HEK293T (cell line): ENCODE measurements at regions not wholly inside any gene's neighbourhood (a gene's known extent, or its start where the extent isn't known, plus 50 kb on each side); places are given as distances from the start of the nearest gene placed in this dataset.

Experiments
- CTCF ChIA-PET: fragments of 350-600 bp; formaldehyde crosslinking; extraction: SDS; loops from one replicate; lab custom pipeline; 2021; ENCODE audit warnings: antibody characterized with exemption, inconsistent platforms; lab: Yijun Ruan, JAX
- POLR2A ChIA-PET: fragments of 350-600 bp; formaldehyde crosslinking; extraction: SDS; loops from one replicate; lab custom pipeline; 2020; ENCODE audit warnings: antibody characterized with exemption, inconsistent platforms; lab: Yijun Ruan, JAX
- DNase-seq: peaks from one replicate; pipeline ENCODE4 v3.0.0; 2012; ENCODE audit warnings: mixed read lengths; ENCODE audit errors: extremely low spot score
- ARNT ChIP-seq: fragments of 450-650 bp; IDR thresholded peaks from 2 replicates; pipeline ENCODE4 v1.6.1; 2017; ENCODE audit warnings: mild to moderate bottlenecking
- BHLHE40 ChIP-seq: fragments of 450-650 bp; IDR thresholded peaks from 2 replicates; pipeline ENCODE4 v1.6.1; 2016; ENCODE audit warnings: mild to moderate bottlenecking, moderate library complexity, borderline replicate concordance
- CTBP1 ChIP-seq: fragments of 450-650 bp; IDR thresholded peaks from 2 replicates; pipeline ENCODE4 v1.6.1; 2016; ENCODE audit warnings: borderline replicate concordance
- ELF4 ChIP-seq: fragments of 450-650 bp; IDR thresholded peaks from 2 replicates; pipeline ENCODE4 v1.6.1; 2017; ENCODE audit warnings: antibody characterized with exemption
- FOXA1 ChIP-seq: fragments of 450-650 bp; IDR thresholded peaks from 2 replicates; pipeline ENCODE4 v1.6.1; 2016; ENCODE audit warnings: mild to moderate bottlenecking
- FOXK2 ChIP-seq: fragments of 450-650 bp; IDR thresholded peaks from 2 replicates; pipeline ENCODE4 v1.6.1; 2016; ENCODE audit warnings: mild to moderate bottlenecking
- FOXM1 ChIP-seq: fragments of 450-650 bp; IDR thresholded peaks from 2 replicates; pipeline ENCODE4 v1.6.1; 2017; ENCODE audit warnings: mild to moderate bottlenecking, borderline replicate concordance
- HDGF ChIP-seq: fragments of 450-650 bp; IDR thresholded peaks from 2 replicates; pipeline ENCODE4 v1.6.1; 2017; ENCODE audit warnings: antibody characterized with exemption, borderline replicate concordance
- L3MBTL2 ChIP-seq: fragments of 450-650 bp; conservative IDR thresholded peaks from 2 replicates; pipeline ENCODE4 v1.6.1; 2016; ENCODE audit warnings: mild to moderate bottlenecking
- LEF1 ChIP-seq: fragments of 450-650 bp; IDR thresholded peaks from 2 replicates; pipeline ENCODE4 v1.6.1; 2017; ENCODE audit warnings: mild to moderate bottlenecking, borderline replicate concordance
- NFRKB ChIP-seq: fragments of 450-650 bp; IDR thresholded peaks from 2 replicates; pipeline ENCODE4 v1.6.1; 2016; ENCODE audit warnings: mild to moderate bottlenecking, moderate library complexity
- SP1 ChIP-seq: fragments of 450-650 bp; IDR thresholded peaks from 2 replicates; pipeline ENCODE4 v1.6.1; 2017
- SUZ12 ChIP-seq: fragments of 450-650 bp; IDR thresholded peaks from 2 replicates; pipeline ENCODE4 v1.6.1; 2016; ENCODE audit warnings: mild to moderate bottlenecking
- TARDBP ChIP-seq: fragments of 450-650 bp; IDR thresholded peaks from 2 replicates; pipeline ENCODE4 v1.6.1; 2016
- ZNF384 ChIP-seq: fragments of 450-650 bp; IDR thresholded peaks from 2 replicates; pipeline ENCODE4 v1.6.1; 2016
- TF ChIP-seq, protein P1 (sequence below): fragments of 450-650 bp; IDR thresholded peaks from 2 replicates; pipeline ENCODE4 v1.6.1; 2016

GRCh38 chr5:35464757-35465156 is 152.9 kb upstream of the SPEF2 start:
- no peak for DNase-seq
- ChIA-PET CTCF (no interaction called here), POLR2A (no interaction called here)
- TF ChIP-seq BHLHE40 (no peak), NFRKB (no peak)

GRCh38 chr5:35461530-35461929 is 156.1 kb upstream of the SPEF2 start:
- ChIA-PET POLR2A (no interaction called here), CTCF (no interaction called here)
- DNase-seq, result no peak
- TF ChIP-seq FOXA1, result no peak

- CTCF ChIA-PET, result no interaction called here
- TF ChIP-seq ELF4, result no peak
- TF ChIP-seq CTBP1, result no peak
- TF ChIP-seq LEF1, result no peak
- TF ChIP-seq, protein P1, sequence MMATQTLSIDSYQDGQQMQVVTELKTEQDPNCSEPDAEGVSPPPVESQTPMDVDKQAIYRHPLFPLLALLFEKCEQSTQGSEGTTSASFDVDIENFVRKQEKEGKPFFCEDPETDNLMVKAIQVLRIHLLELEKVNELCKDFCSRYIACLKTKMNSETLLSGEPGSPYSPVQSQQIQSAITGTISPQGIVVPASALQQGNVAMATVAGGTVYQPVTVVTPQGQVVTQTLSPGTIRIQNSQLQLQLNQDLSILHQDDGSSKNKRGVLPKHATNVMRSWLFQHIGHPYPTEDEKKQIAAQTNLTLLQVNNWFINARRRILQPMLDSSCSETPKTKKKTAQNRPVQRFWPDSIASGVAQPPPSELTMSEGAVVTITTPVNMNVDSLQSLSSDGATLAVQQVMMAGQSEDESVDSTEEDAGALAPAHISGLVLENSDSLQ, result no peak
- TF ChIP-seq SUZ12, result no peak
- TF ChIP-seq NFRKB, result no peak
- no peak for TF ChIP-seq FOXM1
- TF ChIP-seq FOXK2, result no peak
- no peak for TF ChIP-seq TARDBP
- no peak for TF ChIP-seq HDGF
- no peak for TF ChIP-seq L3MBTL2
- no peak for TF ChIP-seq FOXA1
- no peak for TF ChIP-seq ARNT
- TF ChIP-seq BHLHE40, result no peak
- TF ChIP-seq SP1, result no peak
- POLR2A ChIA-PET, result no interaction called here
- peak; percentile 16 for DNase-seq
Observed at GRCh38 chr5:35458824-35459207, 158.8 kb upstream of the SPEF2 start.

DNA sequence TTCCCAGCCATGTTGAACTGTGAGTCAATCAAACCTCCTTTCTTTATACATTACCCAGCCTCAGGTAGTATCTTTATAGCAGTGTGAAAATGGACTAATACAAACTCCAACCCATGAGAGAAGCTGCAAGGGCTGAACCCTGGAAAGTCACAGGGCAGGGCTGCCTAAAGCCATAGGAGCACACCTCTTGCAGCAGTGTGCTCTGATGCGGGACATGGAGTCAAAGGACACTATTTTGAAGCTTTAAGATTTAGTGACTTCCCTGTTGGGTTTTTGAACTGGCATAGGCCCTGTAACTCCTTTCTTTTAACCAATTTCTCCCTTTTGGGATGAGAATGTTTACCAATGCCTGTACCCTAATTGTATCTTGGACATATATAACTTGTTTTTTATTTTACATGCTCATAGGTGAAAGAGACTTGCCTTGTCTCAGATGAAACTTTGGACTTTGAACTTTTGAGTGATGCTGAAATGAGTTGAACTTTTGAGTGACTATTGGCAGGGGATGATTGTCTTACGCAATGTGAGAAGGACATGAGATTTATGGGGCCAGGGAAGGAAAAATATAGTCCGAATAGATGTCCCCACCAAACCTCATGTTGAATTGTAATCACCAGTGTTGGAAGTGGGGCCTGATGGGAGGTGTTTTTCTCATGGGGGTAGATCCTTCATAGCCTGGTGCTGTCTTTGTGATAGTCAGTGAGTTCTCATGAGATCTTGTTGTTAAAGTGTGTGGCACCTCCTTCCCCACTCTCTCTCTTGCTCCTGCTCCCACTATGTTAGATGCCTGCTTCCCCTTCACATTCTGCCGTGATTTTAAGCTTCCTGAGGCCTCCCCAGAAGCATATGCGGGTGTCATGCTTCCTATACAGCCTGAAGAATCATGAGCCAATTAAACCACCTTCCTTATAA is 159.5 kb upstream of the SPEF2 start:
- ChIA-PET POLR2A (no interaction called here), CTCF (no interaction called here)
- TF ChIP-seq FOXA1 (no peak), CTBP1 (no peak), BHLHE40 (no peak), FOXK2 (no peak), FOXM1 (no peak), TARDBP (no peak), L3MBTL2 (no peak), LEF1 (no peak), ZNF384 (no peak), ARNT (no peak)
- TF ChIP-seq, protein P1, result no peak
- no peak for DNase-seq

DNA sequence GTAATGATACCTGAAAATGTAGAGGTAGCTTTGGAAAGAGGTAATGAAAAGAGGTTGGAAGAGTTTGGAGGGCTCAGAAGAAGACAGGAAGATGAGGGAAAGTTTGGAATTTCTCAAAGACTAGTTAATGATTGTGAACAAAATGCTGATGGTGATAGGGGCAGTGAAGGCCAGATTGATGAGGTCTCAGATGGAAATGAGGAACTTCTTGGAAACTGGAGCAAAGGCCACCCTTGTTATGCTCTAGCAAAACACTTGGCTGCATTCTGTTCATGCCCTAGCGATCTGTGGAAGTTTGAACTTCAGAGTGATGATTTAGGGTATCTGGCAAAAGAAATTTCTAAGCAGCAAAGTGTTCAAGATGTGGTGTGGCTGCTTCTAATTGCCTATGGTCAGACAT is 161.2 kb upstream of the SPEF2 start:
- POLR2A ChIA-PET, result no interaction called here
- TF ChIP-seq ZNF384, result no peak
- TF ChIP-seq LEF1, result no peak
- no peak for TF ChIP-seq CTBP1
- no peak for TF ChIP-seq FOXK2
- no peak for TF ChIP-seq ARNT
- no peak for DNase-seq
- CTCF ChIA-PET, result no interaction called here

GRCh38 chr5:35454011-35454525 is 163.6 kb upstream of the SPEF2 start:
- ChIA-PET POLR2A (no interaction called here), CTCF (no interaction called here)
- no peak for DNase-seq
- TF ChIP-seq SUZ12 (no peak), TARDBP (no peak), FOXM1 (no peak), L3MBTL2 (no peak), CTBP1 (no peak), BHLHE40 (no peak), FOXK2 (no peak), HDGF (no peak)

GRCh38 chr5:35443803-35444595 is 173.7 kb upstream of the SPEF2 start:
- DNase-seq, result no peak
- ChIA-PET CTCF (no interaction called here), POLR2A (no interaction called here)
- TF ChIP-seq ZNF384 (no peak), HDGF (no peak), TARDBP (no peak), SP1 (no peak), NFRKB (no peak), ELF4 (no peak), FOXA1 (no peak), L3MBTL2 (no peak), BHLHE40 (no peak), ARNT (no peak), FOXK2 (no peak), CTBP1 (no peak), FOXM1 (no peak), LEF1 (no peak)
